NCI-H2029 (cell line): ENCODE measurements at regions not wholly inside any gene's neighbourhood (a gene's known extent, or its start where the extent isn't known, plus 50 kb on each side); places are given as distances from the start of the nearest gene placed in this dataset.

ENCODE experiments used
- DNase-seq: peaks from one replicate; lab custom pipeline; 2025; lab: John Stamatoyannopoulos, UW

- DNase-seq, result no peak
Measured at GRCh38 chr10:78860260-78860914, 208.4 kb upstream of the ZMIZ1 start.

GRCh38 chr10:78861529-78862327 lies 207.0 kb upstream of the ZMIZ1 start:
- peak; percentile 9 for DNase-seq

DNA sequence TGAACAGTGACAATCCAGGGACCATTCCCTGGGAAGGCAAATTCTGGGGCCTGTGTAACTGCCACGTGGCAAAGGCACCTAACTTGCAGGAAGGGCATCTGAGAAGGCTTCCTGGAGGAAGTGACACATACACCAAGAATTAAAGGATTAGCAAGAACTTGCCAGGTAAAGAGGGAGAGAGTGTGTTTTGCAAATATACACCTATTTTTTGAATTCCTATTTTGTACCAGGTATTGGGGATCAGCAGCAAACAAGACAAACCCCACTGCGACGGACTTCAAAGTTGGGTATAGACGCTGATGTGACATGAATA lies 206.5 kb upstream of the ZMIZ1 start:
- DNase-seq, result no peak

- DNase-seq, result no peak
Measured at GRCh38 chr10:78863140-78863905, 205.4 kb upstream of the ZMIZ1 start.

DNA sequence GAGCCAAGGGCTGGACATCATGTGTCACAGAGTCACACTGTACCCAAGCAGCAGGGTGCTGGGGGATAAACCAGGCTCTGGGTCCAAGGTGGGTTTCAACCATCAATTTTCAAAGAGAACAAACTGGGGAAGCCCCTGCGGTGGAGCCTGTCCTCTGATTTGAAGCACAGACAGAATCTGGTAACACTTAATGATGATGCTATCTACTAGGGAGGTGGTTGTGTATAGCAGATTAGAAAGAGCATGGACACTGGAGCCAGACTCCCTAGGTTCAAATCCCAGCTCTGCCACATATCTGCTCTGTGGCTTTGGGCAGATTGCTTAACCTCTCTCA lies 204.9 kb upstream of the ZMIZ1 start:
- no peak for DNase-seq

DNA sequence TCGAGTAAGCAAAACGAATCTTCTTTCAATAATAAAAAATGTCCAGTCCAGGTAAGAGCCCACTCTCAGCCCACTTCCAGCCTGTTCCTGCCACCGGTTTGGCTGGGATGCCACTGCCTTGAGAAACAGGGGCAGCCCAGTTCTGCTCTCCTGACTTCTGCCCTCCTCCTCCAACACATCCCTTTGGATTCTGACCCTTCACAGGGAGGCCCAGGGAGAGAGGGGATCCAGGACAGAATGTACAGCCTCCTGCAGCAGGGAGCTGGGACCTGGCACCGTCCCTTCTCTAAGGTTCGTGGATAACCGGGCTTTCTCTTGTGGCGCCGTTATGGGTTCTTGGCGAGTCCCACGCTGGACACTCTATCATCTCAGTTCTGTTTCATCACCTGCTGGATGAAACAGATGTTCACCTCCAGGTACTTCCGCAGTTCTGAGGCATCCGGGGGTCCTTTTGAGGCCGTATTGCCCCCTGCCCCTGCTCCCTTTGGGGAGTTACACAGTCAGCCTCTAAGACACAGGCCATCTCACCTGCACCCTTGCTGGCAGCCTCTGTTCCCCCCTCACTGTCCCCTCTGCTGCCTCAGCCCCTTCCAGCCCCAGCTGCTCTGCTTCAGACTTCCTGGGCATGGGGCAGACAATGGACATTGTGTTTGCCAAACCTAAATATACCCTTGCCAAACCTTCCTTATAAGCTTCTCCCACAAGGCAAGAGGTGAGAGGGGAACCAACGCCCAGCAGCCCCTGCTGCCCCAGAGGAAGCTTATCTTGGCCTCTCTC lies 203.8 kb upstream of the ZMIZ1 start:
- DNase-seq, result no peak

- DNase-seq, result no peak
Measured at GRCh38 chr10:78865538-78865875, 203.3 kb upstream of the ZMIZ1 start.

DNA sequence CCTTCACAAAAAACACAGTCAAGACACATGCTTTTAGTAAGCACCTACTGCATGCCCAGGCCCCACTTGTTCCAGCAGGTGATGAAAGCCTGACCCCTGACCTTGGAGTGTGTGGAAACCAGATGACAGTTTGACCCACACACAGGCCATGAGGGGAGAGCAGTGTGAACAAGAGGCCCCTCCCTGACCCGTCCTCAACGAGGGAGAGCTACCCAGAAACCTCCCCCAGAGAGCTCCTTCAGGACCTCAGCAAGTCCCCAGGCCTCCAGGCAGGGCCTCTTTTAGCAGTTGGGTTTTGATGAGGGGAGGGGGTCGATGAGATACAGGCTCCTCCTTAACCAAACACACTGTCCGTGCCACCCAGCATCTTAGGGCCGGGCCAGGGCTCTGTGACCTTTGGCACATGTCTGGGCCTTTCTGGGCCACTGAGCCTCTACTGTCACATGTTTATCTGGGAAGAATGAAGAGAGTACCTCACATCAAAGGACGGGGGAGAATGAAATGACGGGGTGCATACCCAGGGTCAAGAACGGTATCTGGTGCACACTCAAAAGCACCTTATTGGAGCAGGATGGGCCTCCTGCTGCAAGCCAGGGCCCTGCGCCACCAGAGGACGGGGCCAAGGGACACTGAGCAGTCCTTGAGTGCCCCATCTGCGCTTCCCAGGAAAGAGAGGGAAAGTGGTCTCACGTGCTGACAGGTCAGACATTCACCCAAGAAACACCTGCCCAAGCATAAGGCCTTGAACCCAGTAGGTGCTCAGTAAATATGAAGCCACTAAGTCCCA lies 202.6 kb upstream of the ZMIZ1 start:
- DNase-seq, result no peak

GRCh38 chr10:78866731-78867554 lies 201.8 kb upstream of the ZMIZ1 start:
- no peak for DNase-seq

DNA sequence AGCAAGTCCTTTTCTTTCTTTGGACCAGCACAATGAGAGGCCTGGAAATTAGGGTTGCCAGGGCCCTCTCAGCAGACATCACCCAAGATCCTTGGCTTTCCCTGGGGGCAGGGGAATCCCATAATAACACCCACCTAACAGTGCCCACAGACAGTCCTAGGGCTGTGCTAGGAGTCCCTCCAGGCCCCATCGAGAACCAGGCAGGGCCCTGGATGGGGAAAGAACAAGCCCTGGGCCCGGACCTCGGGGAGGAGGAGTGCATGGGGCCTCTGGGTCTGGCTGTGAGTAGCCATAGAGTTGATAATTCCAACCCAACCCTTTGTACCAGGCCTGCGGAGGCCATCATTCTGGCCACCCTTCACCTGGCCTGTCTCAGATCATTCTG lies 201.2 kb upstream of the ZMIZ1 start:
- no peak for DNase-seq

DNA sequence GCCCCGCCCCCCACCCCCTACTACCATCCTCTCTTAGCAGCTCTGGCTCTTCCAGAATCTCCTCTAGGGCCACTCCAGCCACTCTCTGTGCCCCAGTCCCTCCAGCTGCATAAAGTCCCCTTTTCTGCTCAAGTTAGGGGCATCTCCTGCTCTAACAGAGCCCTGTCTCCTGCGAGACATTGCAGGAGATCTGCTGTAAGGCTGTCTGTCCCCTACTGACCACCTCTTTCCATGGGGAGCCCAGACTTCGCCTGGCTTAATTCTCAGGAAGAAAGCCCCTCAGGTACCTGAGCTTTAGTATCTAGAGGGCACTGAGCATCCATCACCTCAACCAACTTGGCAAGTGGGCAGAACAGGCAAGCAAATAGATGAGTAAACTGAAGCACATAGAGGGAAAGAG lies 200.7 kb upstream of the ZMIZ1 start:
- no peak for DNase-seq

- no peak for DNase-seq
Measured at GRCh38 chr10:78868456-78868855, 200.3 kb upstream of the ZMIZ1 start.

DNA sequence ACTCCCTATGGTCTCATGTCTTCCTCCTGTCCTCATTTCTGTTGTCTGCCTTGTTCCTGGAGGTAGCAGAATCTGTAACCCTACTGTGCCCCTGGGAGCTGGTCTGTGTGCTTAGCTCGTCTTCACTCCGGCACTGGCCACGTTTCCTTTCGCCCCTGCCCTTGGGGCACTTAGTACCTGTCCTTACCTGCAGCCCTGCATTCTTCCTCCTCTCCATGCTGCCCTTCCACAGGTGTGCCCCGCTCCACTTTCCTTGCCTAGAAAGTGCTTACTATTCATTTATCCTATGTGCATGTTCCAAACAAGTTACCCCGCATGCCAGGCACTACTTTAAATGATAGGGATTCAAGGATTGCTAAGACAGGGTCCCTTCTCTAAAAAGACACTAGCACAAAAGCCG lies 199.9 kb upstream of the ZMIZ1 start:
- DNase-seq, result no peak

- DNase-seq, result no peak
Measured at GRCh38 chr10:78869508-78870454, 199.0 kb upstream of the ZMIZ1 start.

GRCh38 chr10:78870458-78870857 lies 198.3 kb upstream of the ZMIZ1 start:
- no peak for DNase-seq

DNA sequence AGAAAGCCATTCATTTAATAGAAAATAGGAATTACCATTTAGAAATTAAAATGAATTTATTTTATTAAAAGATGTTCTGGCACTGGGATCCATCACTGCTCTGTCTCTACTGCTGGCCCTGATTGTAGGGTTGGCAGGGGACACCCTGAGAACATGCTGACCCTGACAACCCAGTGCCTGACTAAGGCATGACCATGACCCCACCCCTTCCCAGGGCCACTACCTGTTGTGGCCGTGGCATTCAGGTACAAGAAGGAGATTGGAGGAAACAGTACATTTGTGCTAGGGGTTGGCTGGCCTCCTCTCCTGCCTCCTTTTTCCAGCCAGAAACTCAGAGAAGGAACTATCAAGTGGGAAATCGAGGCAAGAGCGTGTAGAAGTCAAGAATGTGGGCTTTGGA lies 197.0 kb upstream of the ZMIZ1 start:
- DNase-seq, result no peak

DNA sequence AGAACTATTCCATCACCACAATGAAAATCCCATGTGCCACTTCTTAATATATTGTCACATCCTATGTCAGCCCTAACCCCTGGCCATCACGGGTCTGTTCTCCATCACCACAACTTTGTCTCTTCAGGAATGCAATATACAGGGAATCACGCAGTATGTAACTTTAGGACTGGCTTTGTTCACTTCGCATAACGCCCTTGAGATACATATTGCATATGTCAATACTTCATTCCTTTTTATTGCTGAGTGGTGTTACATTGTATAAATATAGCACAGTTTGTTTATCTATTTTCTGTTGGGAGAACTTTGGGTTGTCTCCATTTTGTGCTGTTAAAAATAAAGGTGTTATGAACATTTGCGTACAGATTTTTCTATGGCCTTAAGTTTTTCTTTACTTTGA lies 195.4 kb upstream of the ZMIZ1 start:
- DNase-seq, result no peak

DNA sequence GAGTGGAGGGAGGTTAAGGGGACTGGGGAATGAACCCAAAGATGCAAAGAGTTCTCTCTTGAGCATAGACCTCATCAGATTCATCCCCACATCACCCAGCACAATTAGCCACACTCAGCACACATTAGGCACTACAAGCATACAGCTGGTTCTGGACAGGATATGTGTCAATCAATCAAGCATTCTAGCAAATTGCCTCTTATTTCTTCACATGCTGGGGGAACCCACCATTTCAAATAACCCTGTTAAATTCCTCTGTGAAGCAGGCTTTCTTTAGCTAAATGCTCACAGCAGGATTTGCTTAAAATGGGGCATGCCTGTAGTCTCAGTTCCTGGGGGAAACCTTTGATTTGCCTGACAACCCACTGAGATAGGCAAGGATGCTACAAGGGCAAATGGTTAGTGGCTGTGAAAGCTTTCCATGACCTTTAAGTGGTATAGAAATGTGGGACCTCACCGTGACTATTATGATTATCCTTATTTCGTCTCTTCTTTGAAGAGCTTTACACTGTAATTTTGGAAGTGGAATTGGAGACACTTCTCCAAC lies 193.4 kb upstream of the ZMIZ1 start:
- DNase-seq, result no peak

DNA sequence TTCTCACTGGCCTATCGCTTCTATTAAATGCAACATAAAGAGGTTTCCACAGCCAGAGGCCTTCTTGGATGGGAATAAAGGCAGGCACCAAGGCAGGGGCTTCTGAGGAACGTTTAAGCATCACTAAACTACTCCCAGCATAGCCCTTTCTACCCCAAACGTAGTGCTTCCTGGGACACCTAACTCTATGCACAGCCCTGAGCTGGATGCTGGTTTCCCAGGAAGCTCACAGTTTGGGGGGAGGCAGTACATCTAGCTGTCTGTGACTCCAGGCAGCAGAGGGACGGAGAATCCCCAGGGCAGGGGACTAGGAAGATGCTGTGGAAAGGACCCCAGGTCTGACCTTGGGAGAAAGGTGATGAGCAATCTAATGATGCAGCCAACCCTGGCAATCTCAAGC lies 192.8 kb upstream of the ZMIZ1 start:
- no peak for DNase-seq

DNA sequence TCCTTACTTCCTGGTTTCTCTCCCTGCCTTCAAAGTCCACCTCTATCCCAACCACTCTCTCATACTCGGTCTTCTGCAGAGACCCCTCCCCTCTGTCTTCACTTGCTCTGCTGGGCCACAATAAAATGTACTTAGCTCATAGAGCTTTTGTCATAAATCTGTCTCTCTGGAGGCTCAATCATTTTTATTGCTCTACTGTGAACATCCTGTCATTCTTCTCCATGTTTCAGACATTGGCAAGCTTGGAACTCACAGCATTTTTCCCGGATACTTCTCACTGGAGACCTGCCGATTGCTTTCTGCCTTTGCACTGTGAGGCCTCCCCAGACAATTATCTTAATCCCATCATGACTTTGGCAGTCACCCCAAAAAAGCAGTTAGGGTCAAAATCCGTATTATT lies 192.3 kb upstream of the ZMIZ1 start:
- no peak for DNase-seq
